ENCODE measurements at regions not wholly inside any gene's neighbourhood (a gene's known extent, or its start where the extent isn't known, plus 50 kb on each side); places are given as distances from the start of the nearest gene placed in this dataset.

DNA sequence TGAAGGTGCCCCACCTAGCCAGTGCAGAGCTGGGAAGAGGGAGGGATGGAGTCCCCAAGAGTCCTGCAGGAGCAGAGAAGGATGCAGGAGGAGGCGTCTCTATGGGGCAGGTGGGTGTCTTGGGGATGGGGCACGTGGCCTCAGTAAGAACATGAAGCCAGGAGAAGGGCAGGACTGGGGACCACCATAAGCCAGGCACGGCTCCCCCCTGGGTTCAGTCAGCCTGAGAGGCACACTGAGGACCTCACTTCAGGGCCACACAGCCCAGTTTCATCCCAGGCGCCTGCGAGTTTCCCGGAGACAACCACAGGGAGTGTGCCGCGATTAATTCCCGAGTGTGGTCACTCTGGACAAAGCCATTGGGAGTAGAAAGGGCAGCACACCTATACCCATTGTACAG, 120.3 kb downstream of the GYPC start:
- peaks cover 0 to 2% (median 0%) of the 10 kb centered on the region in 4 donors for H3K9me3 ChIP-seq (ENCODE audit: control insufficient read depth in 4 of 4, insufficient read depth in 3 of 4, low read length in 3 of 4)
- peaks cover 0 to 5% (median 0%) of the 10 kb centered on the region in 5 donors for H3K4me1 ChIP-seq (ENCODE audit: control insufficient read depth in 5 of 5, insufficient read depth in 5 of 5, low read length in 5 of 5)
- ATAC-seq (ENCODE audit: insufficient read depth, low FRiP score) (peak; percentile 19), DNase-seq (peak in 2 of 3 donors; percentile 27 to 38)
- WGBS, 2 donors = 29 to 34% methylated on average over 9 of the region's 9 CpGs
- no peaks in the 10 kb centered on the region for H3K27me3 ChIP-seq (ENCODE audit: control insufficient read depth in 3 of 3, insufficient read depth in 3 of 3, low read length in 2 of 3)
- no peak overlapping the region for H3K27ac ChIP-seq (ENCODE audit: low read depth in 1 of 2, low read length in 1 of 2)
- H3K36me3 ChIP-seq (ENCODE audit: control insufficient read depth in 4 of 4, insufficient read depth in 4 of 4, low read length in 4 of 4) = no peaks in the 10 kb centered on the region
- no peak overlapping the region for H3K9ac ChIP-seq (ENCODE audit: insufficient read depth in 1 of 2, low read length in 2 of 2)
- no peak overlapping the region for H3K4me3 ChIP-seq
- TF ChIP-seq, protein P1, sequence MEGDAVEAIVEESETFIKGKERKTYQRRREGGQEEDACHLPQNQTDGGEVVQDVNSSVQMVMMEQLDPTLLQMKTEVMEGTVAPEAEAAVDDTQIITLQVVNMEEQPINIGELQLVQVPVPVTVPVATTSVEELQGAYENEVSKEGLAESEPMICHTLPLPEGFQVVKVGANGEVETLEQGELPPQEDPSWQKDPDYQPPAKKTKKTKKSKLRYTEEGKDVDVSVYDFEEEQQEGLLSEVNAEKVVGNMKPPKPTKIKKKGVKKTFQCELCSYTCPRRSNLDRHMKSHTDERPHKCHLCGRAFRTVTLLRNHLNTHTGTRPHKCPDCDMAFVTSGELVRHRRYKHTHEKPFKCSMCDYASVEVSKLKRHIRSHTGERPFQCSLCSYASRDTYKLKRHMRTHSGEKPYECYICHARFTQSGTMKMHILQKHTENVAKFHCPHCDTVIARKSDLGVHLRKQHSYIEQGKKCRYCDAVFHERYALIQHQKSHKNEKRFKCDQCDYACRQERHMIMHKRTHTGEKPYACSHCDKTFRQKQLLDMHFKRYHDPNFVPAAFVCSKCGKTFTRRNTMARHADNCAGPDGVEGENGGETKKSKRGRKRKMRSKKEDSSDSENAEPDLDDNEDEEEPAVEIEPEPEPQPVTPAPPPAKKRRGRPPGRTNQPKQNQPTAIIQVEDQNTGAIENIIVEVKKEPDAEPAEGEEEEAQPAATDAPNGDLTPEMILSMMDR (IDR thresholded peaks at IDR 0.05; ENCODE audit: control extremely low read depth, extremely low read depth) = no peak

DNA sequence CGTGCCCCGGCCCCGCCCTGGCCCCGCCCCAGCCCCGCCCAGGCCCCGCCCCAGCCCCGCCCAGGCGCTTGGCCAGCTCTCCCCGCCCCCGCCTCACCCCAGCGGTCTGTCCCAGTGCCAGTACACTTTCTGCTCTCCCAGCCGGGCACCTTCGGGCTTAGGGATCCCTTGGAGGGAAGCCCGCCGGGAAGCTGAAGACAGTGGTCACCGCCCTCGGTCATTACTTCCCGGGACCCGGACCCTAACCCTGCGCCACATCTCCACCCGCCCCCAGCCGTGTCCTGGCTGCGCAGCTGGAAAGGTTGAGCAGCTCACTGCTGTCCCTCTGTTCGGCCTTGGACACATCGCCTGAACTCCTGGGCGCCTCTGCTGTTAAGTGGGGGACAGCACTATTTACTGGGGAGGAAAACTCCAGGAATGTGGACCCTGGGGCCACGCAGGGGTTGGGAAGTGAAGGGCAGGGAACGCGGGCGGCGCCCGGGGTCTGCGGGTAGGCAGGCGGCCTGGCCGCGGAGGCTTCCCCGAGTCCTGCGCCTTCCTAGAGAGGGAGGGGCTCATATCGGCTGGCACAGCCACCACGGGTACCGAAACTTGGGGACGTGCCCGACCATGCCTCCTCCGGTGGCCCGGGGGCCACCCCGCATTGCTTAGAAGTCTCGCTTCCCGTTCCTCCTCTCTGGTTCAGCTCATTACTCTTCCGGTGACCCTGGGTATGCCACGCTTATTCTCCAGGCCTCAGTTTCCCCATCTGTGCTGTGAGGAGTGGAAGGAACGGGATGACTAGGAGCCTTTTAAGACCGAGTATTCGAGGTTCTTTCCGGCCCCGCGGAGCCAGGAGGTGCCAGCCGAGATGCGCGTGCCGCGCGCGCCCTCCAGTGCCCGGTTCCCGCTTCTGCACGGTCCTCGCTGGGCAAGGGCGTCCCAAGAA, 121.0 kb downstream of the GYPC start:
- Histone ChIP-seq H3K4me1 (ENCODE audit: control insufficient read depth in 5 of 5, insufficient read depth in 5 of 5, low read length in 5 of 5) (peaks cover 0 to 5% (median 0%) of the 10 kb centered on the region in 5 donors), H3K9me3 (ENCODE audit: control insufficient read depth in 4 of 4, insufficient read depth in 3 of 4, low read length in 3 of 4) (no peaks in the 10 kb centered on the region), H3K27me3 (ENCODE audit: control insufficient read depth in 3 of 3, insufficient read depth in 3 of 3, low read length in 2 of 3) (no peaks in the 10 kb centered on the region), H3K9ac (ENCODE audit: insufficient read depth in 1 of 2, low read length in 2 of 2) (peak overlapping the region in 1 of 2 donors; percentile 6), H3K27ac (ENCODE audit: low read depth in 1 of 2, low read length in 1 of 2) (peak overlapping the region; percentile 36 to 59), H3K4me3 (peak overlapping the region; percentile 17), H3K36me3 (ENCODE audit: control insufficient read depth in 4 of 4, insufficient read depth in 4 of 4, low read length in 4 of 4) (no peaks in the 10 kb centered on the region)
- ATAC-seq (ENCODE audit: insufficient read depth, low FRiP score) = peak; percentile 90
- DNase-seq = peak; percentile 86 to 89 (median 86)
- TF ChIP-seq, protein P1 (IDR thresholded peaks at IDR 0.05; ENCODE audit: control extremely low read depth, extremely low read depth) = peak; percentile 86
- 1% methylated on average over 67 to 68 of the region's 68 CpGs for WGBS, 2 donors

DNA sequence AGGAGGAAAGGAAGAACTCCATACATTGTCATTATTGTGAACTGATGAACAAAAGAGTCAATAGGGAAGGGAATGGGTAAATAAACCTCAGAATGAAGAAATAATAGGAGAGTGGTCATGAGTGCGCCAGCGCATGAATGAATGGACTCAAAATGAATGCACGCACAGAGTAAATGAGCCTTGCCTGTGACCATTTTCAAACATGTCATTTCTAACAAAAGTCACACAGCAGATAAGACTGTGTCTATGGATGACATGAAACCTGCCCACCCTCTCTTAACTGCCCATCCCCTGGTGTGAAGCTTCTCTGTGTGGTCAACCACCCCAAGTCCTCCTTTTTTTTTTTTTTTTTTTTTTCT, 121.1 kb upstream of the TEX51 start:
- H3K4me3 ChIP-seq = no peak overlapping the region
- H3K9ac ChIP-seq (ENCODE audit: insufficient read depth in 1 of 2, low read length in 2 of 2) = no peak overlapping the region

More for the DNA sequence above, 121.1 kb upstream of the TEX51 start:
- ATAC-seq (ENCODE audit: insufficient read depth, low FRiP score) (no peak), DNase-seq (no peak)
- TF ChIP-seq, protein P1 (IDR thresholded peaks at IDR 0.05; ENCODE audit: control extremely low read depth, extremely low read depth) = no peak
- no peaks in the 10 kb centered on the region for H3K9me3 ChIP-seq (ENCODE audit: control insufficient read depth in 4 of 4, insufficient read depth in 3 of 4, low read length in 3 of 4)
- H3K4me1 ChIP-seq (ENCODE audit: control insufficient read depth in 5 of 5, insufficient read depth in 5 of 5, low read length in 5 of 5) = peaks cover 0 to 5% (median 0%) of the 10 kb centered on the region in 5 donors
- WGBS, 2 donors = 35% methylated on average over 3 of the region's 3 CpGs
- no peaks in the 10 kb centered on the region for H3K36me3 ChIP-seq (ENCODE audit: control insufficient read depth in 4 of 4, insufficient read depth in 4 of 4, low read length in 4 of 4)
- no peaks in the 10 kb centered on the region for H3K27me3 ChIP-seq (ENCODE audit: control insufficient read depth in 3 of 3, insufficient read depth in 3 of 3, low read length in 2 of 3)
- no peak overlapping the region for H3K27ac ChIP-seq (ENCODE audit: low read depth in 1 of 2, low read length in 1 of 2)

All from lung (tissue), 11 donors.